ENCODE measurements at regions not wholly inside any gene's neighbourhood (a gene's known extent, or its start where the extent isn't known, plus 50 kb on each side); places are given as distances from the start of the nearest gene placed in this dataset.

GRCh38 chr2:37767046-37767445 lies 95.6 kb upstream of the CDC42EP3 start:
- intact Hi-C loops (cut with micrococcal nuclease; ENCODE audit: unreplicated experiment): no loop called here
- TF ChIP-seq CTCF (conservative IDR thresholded peaks at IDR 0.05) (no peak), EZH2 (IDR thresholded peaks at IDR 0.05; ENCODE audit: low read depth) (no peak)
- no peaks in the 10 kb centered on the region for H3K27me3 ChIP-seq (ENCODE audit: insufficient read depth, low read depth)
- no peak for DNase-seq
- H3K27ac ChIP-seq: peak overlapping the region; percentile 66; the same call in 1 of the 2 replicates
- POLR2A ChIA-PET (ENCODE audit: unreplicated experiment): no interaction called here
- no peak overlapping the region for H2AFZ ChIP-seq
- H3K36me3 ChIP-seq (ENCODE audit: low read depth): no peaks in the 10 kb centered on the region
- peak overlapping the region; percentile 44; the same call in 1 of the 2 replicates for H3K4me2 ChIP-seq
- H3K4me3 ChIP-seq: no peak overlapping the region
- H3K79me2 ChIP-seq (ENCODE audit: low read depth): no peaks in the 10 kb centered on the region
- peaks cover 5% of the 10 kb centered on the region; the same call in 1 of the 2 replicates for H3K9me3 ChIP-seq (ENCODE audit: insufficient read depth, low read depth)
- H3F3A ChIP-seq (ENCODE audit: insufficient read depth, low read depth): peaks cover 11% of the 10 kb centered on the region
- peaks cover 42% of the 10 kb centered on the region for H3K4me1 ChIP-seq (replicated peaks; ENCODE audit: insufficient read depth)
- H3K9me2 ChIP-seq (ENCODE audit: insufficient read depth): no peaks in the 10 kb centered on the region
- BruUV-seq (replicated peaks): no TSS peak
- CTCF ChIA-PET: no interaction called here
- H4K20me1 ChIP-seq (ENCODE audit: insufficient read depth): no peaks in the 10 kb centered on the region

GRCh38 chr2:37767959-37768925 lies 96.8 kb upstream of the CDC42EP3 start:
- Histone ChIP-seq H3K4me1 (replicated peaks; ENCODE audit: insufficient read depth) (peaks cover 42% of the 10 kb centered on the region), H3K36me3 (ENCODE audit: low read depth) (no peaks in the 10 kb centered on the region), H3K27ac (peak overlapping the region; percentile 66), H3K79me2 (ENCODE audit: low read depth) (no peaks in the 10 kb centered on the region), H3K4me3 (peak overlapping the region; percentile 9; the same call in 1 of the 2 replicates), H3K27me3 (ENCODE audit: insufficient read depth, low read depth) (no peaks in the 10 kb centered on the region), H2AFZ (no peak overlapping the region), H3K4me2 (peak overlapping the region; percentile 44), H3K9me3 (ENCODE audit: insufficient read depth, low read depth) (peaks cover 5% of the 10 kb centered on the region; the same call in 1 of the 2 replicates), H4K20me1 (ENCODE audit: insufficient read depth) (no peaks in the 10 kb centered on the region), H3K9me2 (ENCODE audit: insufficient read depth) (no peaks in the 10 kb centered on the region), H3F3A (ENCODE audit: insufficient read depth, low read depth) (peaks cover 11% of the 10 kb centered on the region)
- peak; percentile 75 to 95 for DNase-seq
- ChIA-PET POLR2A (ENCODE audit: unreplicated experiment) (interaction anchor here (0.5 to 0.7 kb wide), 4 partner anchors 50 to 608 kb away, joined by 3 to 6 read pairs (median 4); no protein-coding TSS in a partner anchor), CTCF (no interaction called here)
- TF ChIP-seq CTCF (conservative IDR thresholded peaks at IDR 0.05) (no peak), EZH2 (IDR thresholded peaks at IDR 0.05; ENCODE audit: low read depth) (no peak)
- BruUV-seq (replicated peaks): no TSS peak
- intact Hi-C loops (cut with micrococcal nuclease; ENCODE audit: unreplicated experiment): loop anchor here (1.0 to 2.0 kb wide), 5 partner anchors 8 to 95 kb away; no protein-coding TSS in a partner anchor

- intact Hi-C loops (cut with micrococcal nuclease; ENCODE audit: unreplicated experiment): loop anchor here (2.0 kb wide), 2 partner anchors 33 to 97 kb away; no protein-coding TSS in a partner anchor
Measured at GRCh38 chr2:37769551-37769950, 98.1 kb upstream of the CDC42EP3 start.

More at GRCh38 chr2:37769551-37769950, 98.1 kb upstream of the CDC42EP3 start:
- Histone ChIP-seq H3K4me2 (no peak overlapping the region), H3F3A (ENCODE audit: insufficient read depth, low read depth) (peaks cover 11% of the 10 kb centered on the region), H4K20me1 (ENCODE audit: insufficient read depth) (no peaks in the 10 kb centered on the region), H3K4me3 (no peak overlapping the region), H3K79me2 (ENCODE audit: low read depth) (no peaks in the 10 kb centered on the region), H3K27me3 (ENCODE audit: insufficient read depth, low read depth) (no peaks in the 10 kb centered on the region), H3K36me3 (ENCODE audit: low read depth) (no peaks in the 10 kb centered on the region), H2AFZ (no peak overlapping the region), H3K9me2 (ENCODE audit: insufficient read depth) (no peaks in the 10 kb centered on the region), H3K4me1 (replicated peaks; ENCODE audit: insufficient read depth) (peaks cover 43% of the 10 kb centered on the region), H3K27ac (no peak overlapping the region), H3K9me3 (ENCODE audit: insufficient read depth, low read depth) (peaks cover 5% of the 10 kb centered on the region; the same call in 1 of the 2 replicates)
- ChIA-PET POLR2A (ENCODE audit: unreplicated experiment) (no interaction called here), CTCF (no interaction called here)
- no TSS peak for BruUV-seq (replicated peaks)
- DNase-seq: no peak
- TF ChIP-seq CTCF (conservative IDR thresholded peaks at IDR 0.05) (no peak), EZH2 (IDR thresholded peaks at IDR 0.05; ENCODE audit: low read depth) (no peak)
